ENCODE measurements at regions not wholly inside any gene's neighbourhood (a gene's known extent, or its start where the extent isn't known, plus 50 kb on each side); places are given as distances from the start of the nearest gene placed in this dataset.

DNA sequence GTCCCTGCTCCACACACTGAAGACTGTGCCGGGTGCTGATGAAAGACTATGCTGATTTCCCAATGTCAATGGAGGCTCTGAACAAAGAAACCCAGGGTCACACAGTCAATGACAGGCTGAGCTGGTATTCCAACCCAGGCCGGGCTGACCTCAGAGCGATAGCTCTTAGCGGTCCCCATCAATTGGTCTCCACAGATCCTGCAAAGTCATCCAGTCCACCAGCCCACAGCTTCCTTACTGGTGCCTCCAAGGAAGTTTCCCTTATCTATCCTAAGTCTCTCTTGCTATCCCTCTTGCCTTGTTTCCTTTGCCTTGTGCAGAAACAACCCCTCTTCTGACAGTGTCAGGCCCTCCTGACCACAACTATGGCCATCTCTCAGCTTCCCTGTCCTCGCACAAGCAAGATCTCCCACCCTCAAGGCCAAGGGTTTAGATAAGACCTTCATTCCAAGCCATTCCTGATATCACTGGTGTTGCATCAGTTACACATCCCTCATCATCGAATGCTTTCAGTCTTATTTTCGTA is 52.7 kb upstream of the KSR1 start:
- DNase-seq (ENCODE audit: low spot score in 2 of 2): no peak
- TF ChIP-seq POLR2A (IDR thresholded peaks at IDR 0.05): no peak
- TF ChIP-seq, protein P1, sequence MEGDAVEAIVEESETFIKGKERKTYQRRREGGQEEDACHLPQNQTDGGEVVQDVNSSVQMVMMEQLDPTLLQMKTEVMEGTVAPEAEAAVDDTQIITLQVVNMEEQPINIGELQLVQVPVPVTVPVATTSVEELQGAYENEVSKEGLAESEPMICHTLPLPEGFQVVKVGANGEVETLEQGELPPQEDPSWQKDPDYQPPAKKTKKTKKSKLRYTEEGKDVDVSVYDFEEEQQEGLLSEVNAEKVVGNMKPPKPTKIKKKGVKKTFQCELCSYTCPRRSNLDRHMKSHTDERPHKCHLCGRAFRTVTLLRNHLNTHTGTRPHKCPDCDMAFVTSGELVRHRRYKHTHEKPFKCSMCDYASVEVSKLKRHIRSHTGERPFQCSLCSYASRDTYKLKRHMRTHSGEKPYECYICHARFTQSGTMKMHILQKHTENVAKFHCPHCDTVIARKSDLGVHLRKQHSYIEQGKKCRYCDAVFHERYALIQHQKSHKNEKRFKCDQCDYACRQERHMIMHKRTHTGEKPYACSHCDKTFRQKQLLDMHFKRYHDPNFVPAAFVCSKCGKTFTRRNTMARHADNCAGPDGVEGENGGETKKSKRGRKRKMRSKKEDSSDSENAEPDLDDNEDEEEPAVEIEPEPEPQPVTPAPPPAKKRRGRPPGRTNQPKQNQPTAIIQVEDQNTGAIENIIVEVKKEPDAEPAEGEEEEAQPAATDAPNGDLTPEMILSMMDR (IDR thresholded peaks at IDR 0.05): no peak
- no peak for TF ChIP-seq POLR2AphosphoS5 (IDR thresholded peaks at IDR 0.05)
- H3K9me3 ChIP-seq: no peaks in the 10 kb centered on the region

DNA sequence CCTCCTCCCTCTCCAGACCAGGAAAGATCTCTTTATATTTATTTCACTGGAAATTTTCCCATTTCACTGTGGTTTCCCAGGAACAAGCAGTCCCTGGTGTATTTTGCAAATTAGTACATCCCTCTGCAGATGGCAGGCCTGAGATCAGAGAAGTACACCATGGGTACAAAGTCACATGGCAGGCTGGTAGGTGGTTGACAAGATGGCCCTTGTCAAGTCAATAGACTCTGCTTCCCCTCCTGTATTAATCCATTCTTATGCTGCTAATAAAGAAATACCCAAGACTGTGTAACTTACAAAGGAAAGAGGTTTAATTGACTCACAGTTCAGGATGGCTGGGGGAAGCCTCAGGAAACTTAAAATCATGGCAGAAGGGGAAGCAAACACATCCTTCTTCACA is 51.6 kb upstream of the KSR1 start:
- Histone ChIP-seq H3K36me3 (no peaks in the 10 kb centered on the region), H3K4me3 (no peak overlapping the region), H3K27ac (no peak overlapping the region), H3K27me3 (no peaks in the 10 kb centered on the region), H3K9me3 (no peaks in the 10 kb centered on the region), H3K4me1 (no peaks in the 10 kb centered on the region)
- intact Hi-C loops (cut with DNase I; ENCODE audit: low total_unique reads): no loop called here
- no peak for TF ChIP-seq POLR2AphosphoS5 (IDR thresholded peaks at IDR 0.05)
- no peak for TF ChIP-seq POLR2A (IDR thresholded peaks at IDR 0.05)
- TF ChIP-seq, protein P1 (IDR thresholded peaks at IDR 0.05): no peak
- DNase-seq (ENCODE audit: low spot score in 2 of 2): no peak

More for the DNA sequence above, 52.7 kb upstream of the KSR1 start:
- no peak overlapping the region for H3K4me3 ChIP-seq
- H3K27me3 ChIP-seq: no peaks in the 10 kb centered on the region
- intact Hi-C loops (cut with DNase I; ENCODE audit: low total_unique reads): no loop called here
- H3K4me1 ChIP-seq: no peaks in the 10 kb centered on the region
- H3K27ac ChIP-seq: no peak overlapping the region
- no peaks in the 10 kb centered on the region for H3K36me3 ChIP-seq
